ENCODE measurements at regions not wholly inside any gene's neighbourhood (a gene's known extent, or its start where the extent isn't known, plus 50 kb on each side); places are given as distances from the start of the nearest gene placed in this dataset.

DNA sequence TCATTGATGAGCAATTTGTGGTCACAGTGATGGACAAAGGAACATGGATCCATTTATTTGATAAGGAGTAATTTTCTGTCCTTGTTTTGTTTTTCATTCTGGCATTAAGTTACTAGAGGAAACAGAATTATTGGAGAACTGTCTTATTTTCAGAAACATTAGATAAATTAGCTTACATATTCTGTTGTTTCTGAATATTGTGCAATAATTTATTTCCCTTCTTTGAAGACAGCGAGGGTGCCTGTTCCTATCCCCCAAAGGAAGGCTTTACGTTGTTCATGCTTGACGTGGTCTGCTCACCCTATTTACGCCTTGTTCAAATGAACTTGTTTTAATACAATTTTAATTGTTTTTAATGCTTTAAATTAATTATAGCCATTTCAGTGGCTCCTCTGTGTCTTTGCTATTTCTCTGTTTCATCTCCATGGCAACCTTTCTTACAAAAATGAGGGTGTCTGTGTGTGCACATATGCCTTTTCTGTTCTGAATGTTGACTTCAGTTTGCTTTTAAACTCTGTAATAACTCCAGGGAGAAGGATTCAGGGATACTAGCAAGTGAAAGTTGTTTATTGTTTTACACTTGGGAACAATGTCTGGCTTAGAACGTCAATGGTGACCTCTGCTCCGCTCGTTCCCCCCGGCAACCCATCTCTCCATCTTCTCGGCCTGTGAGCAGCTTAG lies 138.3 kb upstream of the PLET1 start:
- DNase-seq (ENCODE audit: low read depth in 4 of 4, low spot score in 3 of 4), result no peak

DNA sequence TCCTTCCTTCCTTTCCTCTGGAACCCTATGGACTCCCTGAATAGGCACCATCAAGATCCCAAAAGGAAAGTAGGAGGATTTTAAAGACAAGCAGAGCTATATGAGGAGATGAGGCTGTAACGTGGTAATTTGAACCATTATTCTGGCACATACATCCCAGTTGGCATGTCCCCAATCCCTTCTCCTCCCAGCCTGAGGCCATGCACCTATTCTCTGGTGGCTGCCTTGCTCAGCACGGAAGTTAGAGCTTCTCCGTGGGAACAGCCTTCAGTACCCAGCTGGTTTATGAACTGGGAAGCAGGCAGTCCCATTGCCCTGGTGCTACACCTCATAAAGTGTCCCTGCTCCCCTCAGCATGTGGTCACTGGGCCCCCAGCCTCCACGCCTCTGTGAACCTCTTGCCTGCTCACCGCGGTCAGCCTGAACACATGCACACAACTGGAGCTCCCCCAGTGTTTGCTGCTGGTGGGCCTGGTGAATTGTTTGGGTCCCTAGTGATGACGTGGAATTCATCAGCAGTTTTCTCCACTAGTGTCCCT lies 139.9 kb upstream of the PLET1 start:
- DNase-seq (ENCODE audit: low read depth in 4 of 4, low spot score in 3 of 4), result no peak

DNA sequence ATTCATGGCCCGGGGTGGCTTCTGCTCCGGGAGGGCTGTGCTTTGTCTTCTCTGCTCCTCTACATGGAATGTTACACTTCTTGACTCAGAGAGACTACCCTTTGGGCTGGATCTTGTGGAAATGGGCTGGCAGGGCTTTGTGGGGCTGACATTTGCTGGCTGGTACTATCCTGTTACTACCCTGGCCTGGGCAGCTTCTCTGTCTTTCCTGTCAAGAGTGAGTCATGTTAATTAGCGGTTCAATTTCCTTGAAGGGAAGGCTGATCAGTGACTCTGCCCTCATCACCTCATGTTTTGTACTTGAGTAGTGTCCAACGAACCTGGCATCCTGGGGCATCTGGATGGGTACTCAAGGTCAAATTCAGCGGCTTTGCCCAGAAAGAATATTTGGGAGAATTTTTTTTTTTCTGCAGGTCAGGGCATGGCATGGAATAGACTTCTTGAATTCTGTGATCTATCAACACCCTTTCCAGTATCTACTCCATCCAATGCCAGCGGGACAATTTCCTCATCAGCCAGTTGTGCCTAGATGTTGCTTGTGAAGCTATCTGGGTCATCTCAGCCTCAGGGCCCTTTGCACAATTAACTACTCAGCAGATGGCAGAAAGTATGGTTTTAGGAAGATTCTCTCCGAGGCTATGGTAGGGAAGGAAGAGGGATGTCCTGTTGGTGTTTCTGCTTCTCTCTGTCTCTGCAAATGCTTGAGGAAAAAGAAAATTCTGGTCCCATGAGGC lies 140.5 kb upstream of the PLET1 start:
- DNase-seq (ENCODE audit: low read depth in 4 of 4, low spot score in 3 of 4), result no peak

- no peak for DNase-seq (ENCODE audit: low read depth in 4 of 4, low spot score in 3 of 4)
Measured at GRCh38 chr11:112403432-112403831, 142.8 kb upstream of the PLET1 start.

GRCh38 chr11:112404112-112404511 lies 143.5 kb upstream of the PLET1 start:
- DNase-seq (ENCODE audit: low read depth in 4 of 4, low spot score in 3 of 4), result no peak

GRCh38 chr11:112408517-112408916 lies 147.9 kb upstream of the PLET1 start:
- no peak for DNase-seq (ENCODE audit: low read depth in 4 of 4, low spot score in 3 of 4)

- DNase-seq (ENCODE audit: low read depth in 4 of 4, low spot score in 3 of 4), result no peak
Measured at GRCh38 chr11:112410325-112410724, 149.7 kb upstream of the PLET1 start.

GRCh38 chr11:112412383-112412782 lies 151.7 kb upstream of the PLET1 start:
- no peak for DNase-seq (ENCODE audit: low read depth in 4 of 4, low spot score in 3 of 4)

DNA sequence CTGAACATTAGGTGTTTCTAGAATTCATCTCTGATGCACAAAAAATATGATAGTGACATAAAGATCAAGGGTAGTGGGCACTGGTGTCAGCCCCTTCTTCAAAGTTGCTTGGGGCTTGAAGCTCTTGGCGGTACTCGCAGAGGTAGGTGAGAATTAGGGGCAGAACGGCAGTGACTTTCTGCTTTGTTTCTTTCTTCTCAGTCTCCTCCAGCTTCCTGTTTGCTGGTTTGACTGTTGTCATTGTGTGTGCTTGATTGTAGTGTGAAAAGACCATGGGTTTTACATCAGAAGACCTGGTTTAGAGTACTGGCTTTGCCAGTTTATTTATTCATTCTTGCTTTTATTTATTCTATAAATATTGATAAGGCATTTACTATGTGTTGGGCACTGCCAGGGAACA lies 156.7 kb upstream of the PLET1 start:
- no peak for DNase-seq (ENCODE audit: low read depth in 4 of 4, low spot score in 3 of 4)

- DNase-seq (ENCODE audit: low read depth in 4 of 4, low spot score in 3 of 4), result no peak
Measured at GRCh38 chr11:112418438-112418837, 157.8 kb upstream of the PLET1 start.

DNA sequence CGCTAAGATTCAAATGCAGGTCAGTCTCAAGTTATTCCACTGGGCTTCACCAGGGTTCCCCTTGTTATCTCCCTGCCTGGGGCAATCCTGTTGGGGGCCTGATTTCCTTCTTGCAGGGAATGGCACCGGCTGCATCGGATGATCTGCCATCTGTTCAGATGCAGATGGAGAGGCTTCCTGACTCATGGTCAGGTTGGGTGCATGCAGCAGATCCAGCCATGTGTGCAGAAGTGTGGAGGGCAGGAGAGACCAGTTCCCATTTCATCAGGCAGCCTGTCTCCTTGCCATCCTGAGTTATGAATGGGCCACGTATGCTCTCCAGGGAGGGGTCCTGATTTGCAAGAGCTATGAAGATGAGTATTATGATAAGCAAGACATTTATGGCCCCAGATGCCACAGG lies 161.2 kb upstream of the PLET1 start:
- no peak for DNase-seq (ENCODE audit: low read depth in 4 of 4, low spot score in 3 of 4)

GRCh38 chr11:112425121-112425520 lies 164.5 kb upstream of the PLET1 start:
- DNase-seq (ENCODE audit: low read depth in 4 of 4, low spot score in 3 of 4), result no peak

GRCh38 chr11:112437096-112437495 lies 176.4 kb upstream of the PLET1 start:
- DNase-seq (ENCODE audit: low read depth in 4 of 4, low spot score in 3 of 4), result no peak

DNA sequence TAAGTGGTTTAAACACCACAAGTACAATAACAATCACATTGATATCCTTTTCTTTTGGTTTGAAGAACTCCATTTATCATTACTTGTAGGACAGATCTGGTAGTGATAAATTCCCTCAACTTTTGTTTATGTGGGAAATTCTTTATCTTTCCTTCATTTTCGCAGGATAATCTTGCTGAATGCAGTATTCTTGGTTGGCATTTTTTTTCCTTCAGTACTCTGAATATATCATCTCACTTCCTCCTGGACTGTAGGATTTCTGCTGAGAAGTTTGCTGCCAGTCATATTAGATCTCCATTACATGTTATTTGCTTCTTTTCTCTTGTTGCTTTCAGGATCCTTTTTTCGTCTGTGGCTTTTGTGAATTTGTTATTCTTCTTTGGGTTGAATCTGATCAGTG lies 179.0 kb upstream of the PLET1 start:
- no peak for DNase-seq (ENCODE audit: low read depth in 4 of 4, low spot score in 3 of 4)

GRCh38 chr11:112440518-112440917 lies 179.9 kb upstream of the PLET1 start:
- DNase-seq (ENCODE audit: low read depth in 4 of 4, low spot score in 3 of 4), result no peak

DNA sequence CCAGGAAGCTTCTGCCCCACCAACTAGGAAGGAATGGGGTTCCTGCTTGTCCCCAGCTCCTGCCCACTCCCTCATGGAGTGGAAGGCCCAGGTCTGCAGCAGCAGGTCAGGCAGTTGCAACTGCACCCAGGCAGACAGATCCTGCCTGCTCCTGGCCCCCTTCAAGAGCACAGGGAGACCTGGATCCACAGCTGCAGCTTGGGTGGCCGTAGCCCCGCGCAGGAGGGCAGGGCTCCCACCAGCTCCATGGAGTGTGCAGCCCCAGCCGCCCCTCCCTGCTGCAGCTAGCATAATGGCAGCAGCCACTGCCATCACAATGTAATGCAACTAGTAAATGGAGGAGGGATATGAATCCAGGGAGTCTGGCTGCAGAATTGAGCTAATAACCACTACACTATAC lies 187.5 kb upstream of the PLET1 start:
- no peak for DNase-seq (ENCODE audit: low read depth in 4 of 4, low spot score in 3 of 4)

DNA sequence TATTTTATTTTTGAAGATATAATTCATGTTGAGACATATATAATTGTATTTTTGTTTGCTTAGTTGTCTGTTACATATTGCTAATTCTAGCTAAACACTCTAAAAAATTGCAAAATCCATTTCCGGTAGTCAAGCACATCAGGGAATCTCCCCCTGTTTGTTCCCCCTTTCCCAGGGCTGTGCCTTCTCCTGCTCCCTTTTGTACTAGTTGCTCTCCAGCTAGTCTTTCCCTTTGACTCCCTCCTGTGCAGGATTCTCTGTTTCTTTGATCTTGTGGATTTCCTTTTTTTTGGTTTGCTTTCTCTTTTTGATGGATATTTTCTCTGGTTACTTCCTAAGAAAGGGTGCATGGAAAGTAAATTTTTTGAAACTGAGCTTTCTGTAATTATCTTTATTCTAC lies 188.1 kb upstream of the PLET1 start:
- DNase-seq (ENCODE audit: low read depth in 4 of 4, low spot score in 3 of 4), result no peak

DNA sequence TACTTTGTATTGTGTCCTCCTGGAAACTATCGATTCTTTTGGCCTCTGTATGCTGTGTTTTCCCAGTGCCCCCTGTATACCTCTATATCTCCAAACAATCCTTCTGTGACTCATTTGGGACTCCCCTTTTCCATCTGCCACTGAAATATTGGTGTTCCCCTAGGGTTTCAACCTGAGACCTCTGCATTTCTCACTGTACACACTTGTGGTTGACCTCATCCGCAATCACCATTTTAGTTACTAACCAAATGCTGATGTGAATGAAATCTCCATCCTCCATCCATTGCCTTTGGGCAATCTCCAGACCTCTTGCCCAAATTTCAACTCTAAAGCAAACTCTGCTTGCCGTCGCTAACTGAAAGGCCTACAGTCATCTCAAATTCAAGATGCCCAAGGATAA lies 190.6 kb upstream of the PLET1 start:
- DNase-seq (ENCODE audit: low read depth in 4 of 4, low spot score in 3 of 4), result no peak

DNA sequence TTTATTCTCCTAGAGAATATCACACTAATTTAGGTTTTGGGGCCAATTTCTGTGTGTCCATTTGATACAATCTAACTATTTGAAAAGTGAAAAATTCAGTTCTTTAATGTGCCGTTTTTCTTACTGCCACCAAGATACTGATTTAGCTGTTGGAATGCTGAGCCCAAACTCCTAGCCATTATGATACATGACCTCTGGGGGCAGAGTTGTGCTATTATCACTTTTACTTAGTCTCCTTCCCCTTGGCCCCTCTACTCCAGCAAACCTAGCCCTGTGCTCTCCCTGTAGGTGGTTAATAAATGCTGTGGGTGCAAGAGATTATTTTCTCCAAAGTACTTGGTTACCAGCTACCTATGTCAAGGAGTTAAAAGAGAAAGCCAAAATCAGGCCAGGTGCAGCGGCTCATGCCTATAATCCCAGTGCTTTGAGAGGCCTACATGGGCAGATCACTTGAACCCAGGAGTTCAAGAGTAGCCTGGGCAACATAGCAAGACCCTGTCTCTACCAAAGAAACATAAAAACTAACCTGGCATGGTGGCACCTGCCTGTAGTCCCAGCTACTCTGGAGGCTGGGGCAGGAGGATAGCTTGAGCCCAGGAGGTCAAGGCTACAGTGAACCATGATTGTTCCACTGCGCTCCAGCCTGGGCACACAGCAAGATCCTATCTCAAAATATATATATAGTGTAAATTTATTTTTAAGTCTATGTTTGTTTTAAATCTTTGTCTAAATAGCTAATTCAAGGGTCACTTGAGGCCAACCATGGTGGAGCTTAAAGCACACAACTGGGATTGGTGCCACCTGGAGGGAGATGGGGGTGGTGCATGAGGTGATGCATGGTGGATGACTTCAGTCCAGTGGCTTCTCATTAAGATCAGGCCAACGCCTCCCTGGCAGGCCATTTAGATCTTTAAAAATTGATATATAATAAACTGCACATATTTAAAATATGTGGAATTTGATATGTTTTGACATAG lies 193.2 kb upstream of the PLET1 start:
- no peak for DNase-seq (ENCODE audit: low read depth in 4 of 4, low spot score in 3 of 4)

- no peak for DNase-seq (ENCODE audit: low read depth in 4 of 4, low spot score in 3 of 4)
Measured at GRCh38 chr11:112454841-112455240, 194.2 kb upstream of the PLET1 start.

DNA sequence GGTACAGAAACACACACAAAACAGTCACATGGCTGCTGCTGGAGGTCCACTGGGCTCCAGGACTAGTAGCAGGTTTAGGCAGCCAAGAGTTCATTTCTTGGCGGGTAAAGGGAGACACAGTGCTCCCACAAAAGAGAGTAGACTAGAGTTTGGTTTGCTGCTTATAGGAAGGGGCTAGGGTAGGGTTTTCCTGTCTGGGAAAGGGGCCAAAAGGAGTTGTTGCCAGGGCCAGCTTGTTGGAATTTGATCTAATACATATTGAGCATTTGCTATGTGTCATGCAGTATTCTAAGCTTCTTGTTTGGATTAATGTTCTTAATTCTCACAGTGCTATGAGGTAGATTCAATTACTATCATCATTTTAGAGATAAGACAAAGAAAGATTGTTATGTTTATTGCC lies 195.1 kb upstream of the PLET1 start:
- DNase-seq (ENCODE audit: low read depth in 4 of 4, low spot score in 3 of 4), result no peak
